HEK293T (cell line): ENCODE measurements at regions not wholly inside any gene's neighbourhood (a gene's known extent, or its start where the extent isn't known, plus 50 kb on each side); places are given as distances from the start of the nearest gene placed in this dataset.

Experiments used
- CTCF ChIA-PET: fragments of 350-600 bp; formaldehyde crosslinking; extraction: SDS; loops from one replicate; lab custom pipeline; 2021; ENCODE audit warnings: antibody characterized with exemption, inconsistent platforms; lab: Yijun Ruan, JAX
- POLR2A ChIA-PET: fragments of 350-600 bp; formaldehyde crosslinking; extraction: SDS; loops from one replicate; lab custom pipeline; 2020; ENCODE audit warnings: antibody characterized with exemption, inconsistent platforms; lab: Yijun Ruan, JAX
- DNase-seq: peaks from one replicate; pipeline ENCODE4 v3.0.0; 2012; ENCODE audit warnings: mixed read lengths; ENCODE audit errors: extremely low spot score
- ARNT ChIP-seq: fragments of 450-650 bp; IDR thresholded peaks from 2 replicates; pipeline ENCODE4 v1.6.1; 2017; ENCODE audit warnings: mild to moderate bottlenecking
- BHLHE40 ChIP-seq: fragments of 450-650 bp; IDR thresholded peaks from 2 replicates; pipeline ENCODE4 v1.6.1; 2016; ENCODE audit warnings: mild to moderate bottlenecking, moderate library complexity, borderline replicate concordance
- CTBP1 ChIP-seq: fragments of 450-650 bp; IDR thresholded peaks from 2 replicates; pipeline ENCODE4 v1.6.1; 2016; ENCODE audit warnings: borderline replicate concordance
- ELF4 ChIP-seq: fragments of 450-650 bp; IDR thresholded peaks from 2 replicates; pipeline ENCODE4 v1.6.1; 2017; ENCODE audit warnings: antibody characterized with exemption
- FOXA1 ChIP-seq: fragments of 450-650 bp; IDR thresholded peaks from 2 replicates; pipeline ENCODE4 v1.6.1; 2016; ENCODE audit warnings: mild to moderate bottlenecking
- FOXK2 ChIP-seq: fragments of 450-650 bp; IDR thresholded peaks from 2 replicates; pipeline ENCODE4 v1.6.1; 2016; ENCODE audit warnings: mild to moderate bottlenecking
- FOXM1 ChIP-seq: fragments of 450-650 bp; IDR thresholded peaks from 2 replicates; pipeline ENCODE4 v1.6.1; 2017; ENCODE audit warnings: mild to moderate bottlenecking, borderline replicate concordance
- HDGF ChIP-seq: fragments of 450-650 bp; IDR thresholded peaks from 2 replicates; pipeline ENCODE4 v1.6.1; 2017; ENCODE audit warnings: antibody characterized with exemption, borderline replicate concordance
- L3MBTL2 ChIP-seq: fragments of 450-650 bp; conservative IDR thresholded peaks from 2 replicates; pipeline ENCODE4 v1.6.1; 2016; ENCODE audit warnings: mild to moderate bottlenecking
- LEF1 ChIP-seq: fragments of 450-650 bp; IDR thresholded peaks from 2 replicates; pipeline ENCODE4 v1.6.1; 2017; ENCODE audit warnings: mild to moderate bottlenecking, borderline replicate concordance
- NFRKB ChIP-seq: fragments of 450-650 bp; IDR thresholded peaks from 2 replicates; pipeline ENCODE4 v1.6.1; 2016; ENCODE audit warnings: mild to moderate bottlenecking, moderate library complexity
- SP1 ChIP-seq: fragments of 450-650 bp; IDR thresholded peaks from 2 replicates; pipeline ENCODE4 v1.6.1; 2017
- SUZ12 ChIP-seq: fragments of 450-650 bp; IDR thresholded peaks from 2 replicates; pipeline ENCODE4 v1.6.1; 2016; ENCODE audit warnings: mild to moderate bottlenecking
- TARDBP ChIP-seq: fragments of 450-650 bp; IDR thresholded peaks from 2 replicates; pipeline ENCODE4 v1.6.1; 2016
- ZNF384 ChIP-seq: fragments of 450-650 bp; IDR thresholded peaks from 2 replicates; pipeline ENCODE4 v1.6.1; 2016
- TF ChIP-seq, protein P1 (sequence below): fragments of 450-650 bp; IDR thresholded peaks from 2 replicates; pipeline ENCODE4 v1.6.1; 2016

DNA sequence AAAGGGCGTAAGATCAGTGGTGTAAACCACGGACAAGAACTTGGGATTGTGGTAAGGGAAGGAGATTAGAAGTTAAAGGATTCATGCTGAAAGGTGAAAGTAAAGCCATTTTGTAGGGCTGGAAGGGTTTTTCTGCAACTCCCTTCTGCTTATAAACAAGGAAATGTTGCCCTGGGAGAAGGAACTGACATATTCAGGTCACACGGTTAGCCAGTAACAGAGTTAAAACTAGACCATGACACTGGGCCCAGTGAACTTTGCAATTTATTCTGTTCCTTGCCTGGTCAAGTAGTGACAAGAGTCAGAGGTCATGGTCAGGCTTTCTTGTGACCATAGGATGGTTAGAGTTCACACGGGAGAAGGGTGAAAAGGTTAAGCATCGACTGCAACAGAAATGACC is 323.3 kb downstream of the DMRT2 start:
- POLR2A ChIA-PET, result no interaction called here
- DNase-seq, result no peak
- CTCF ChIA-PET, result no interaction called here
- TF ChIP-seq, protein P1, sequence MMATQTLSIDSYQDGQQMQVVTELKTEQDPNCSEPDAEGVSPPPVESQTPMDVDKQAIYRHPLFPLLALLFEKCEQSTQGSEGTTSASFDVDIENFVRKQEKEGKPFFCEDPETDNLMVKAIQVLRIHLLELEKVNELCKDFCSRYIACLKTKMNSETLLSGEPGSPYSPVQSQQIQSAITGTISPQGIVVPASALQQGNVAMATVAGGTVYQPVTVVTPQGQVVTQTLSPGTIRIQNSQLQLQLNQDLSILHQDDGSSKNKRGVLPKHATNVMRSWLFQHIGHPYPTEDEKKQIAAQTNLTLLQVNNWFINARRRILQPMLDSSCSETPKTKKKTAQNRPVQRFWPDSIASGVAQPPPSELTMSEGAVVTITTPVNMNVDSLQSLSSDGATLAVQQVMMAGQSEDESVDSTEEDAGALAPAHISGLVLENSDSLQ, result no peak
- TF ChIP-seq ELF4 (no peak), BHLHE40 (no peak), SP1 (no peak), FOXM1 (no peak), LEF1 (no peak), SUZ12 (no peak), CTBP1 (no peak), HDGF (no peak), NFRKB (no peak), ZNF384 (no peak), FOXK2 (no peak), TARDBP (no peak), ARNT (no peak), FOXA1 (no peak), L3MBTL2 (no peak)

DNA sequence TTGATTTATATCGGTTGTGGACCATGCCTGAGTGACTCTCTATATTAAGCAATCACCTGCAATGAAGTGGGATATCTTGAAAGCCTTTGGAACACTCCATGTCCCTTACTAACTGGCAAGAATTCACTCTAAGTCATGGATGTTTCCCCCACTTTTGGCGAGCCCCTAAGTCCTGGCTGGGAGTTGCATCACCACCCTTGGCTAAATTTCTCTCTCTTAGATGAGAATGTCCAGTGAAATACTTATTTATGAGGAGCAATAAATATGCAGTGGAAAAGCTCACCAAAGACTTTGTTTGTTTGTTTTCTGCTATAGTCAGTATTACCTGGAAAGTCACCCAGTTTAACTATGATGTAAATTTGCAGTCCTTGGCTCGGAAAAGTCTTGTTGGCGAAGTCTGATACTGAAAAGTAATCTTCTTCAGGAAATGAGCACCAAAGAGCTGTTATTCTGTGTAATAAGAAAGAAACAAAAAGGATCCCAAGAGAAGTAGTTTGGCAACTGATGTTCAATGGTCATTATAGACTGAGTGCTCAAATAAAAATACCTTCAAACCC is 333.8 kb downstream of the DMRT2 start:
- DNase-seq, result no peak
- ChIA-PET POLR2A (no interaction called here), CTCF (no interaction called here)
- TF ChIP-seq SUZ12 (no peak), L3MBTL2 (no peak), FOXA1 (no peak), SP1 (no peak), FOXK2 (no peak), ZNF384 (no peak), FOXM1 (no peak), BHLHE40 (no peak), HDGF (no peak), CTBP1 (no peak), NFRKB (no peak), LEF1 (no peak), ELF4 (no peak), TARDBP (no peak), ARNT (no peak)
- TF ChIP-seq, protein P1, result no peak

DNA sequence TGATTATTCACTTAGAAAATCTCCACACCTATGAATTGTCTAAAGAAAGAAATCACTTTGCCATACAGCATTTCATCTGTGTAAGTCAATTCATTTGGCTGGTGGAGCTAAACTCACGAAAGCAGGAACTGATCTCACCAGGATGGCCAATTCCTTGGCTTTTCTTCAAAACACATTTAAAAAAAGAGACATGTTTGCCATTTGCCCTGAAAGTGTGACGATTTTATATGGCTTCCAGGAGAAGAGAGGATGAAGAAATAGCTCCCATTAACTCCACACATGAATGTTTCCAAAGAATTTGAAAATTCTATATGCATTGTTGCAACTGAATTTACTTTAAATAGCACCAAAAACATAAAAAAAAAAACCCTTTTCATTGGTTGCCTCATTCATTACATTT is 334.7 kb downstream of the DMRT2 start:
- CTCF ChIA-PET, result no interaction called here
- DNase-seq, result no peak
- no peak for TF ChIP-seq CTBP1
- POLR2A ChIA-PET, result no interaction called here

DNA sequence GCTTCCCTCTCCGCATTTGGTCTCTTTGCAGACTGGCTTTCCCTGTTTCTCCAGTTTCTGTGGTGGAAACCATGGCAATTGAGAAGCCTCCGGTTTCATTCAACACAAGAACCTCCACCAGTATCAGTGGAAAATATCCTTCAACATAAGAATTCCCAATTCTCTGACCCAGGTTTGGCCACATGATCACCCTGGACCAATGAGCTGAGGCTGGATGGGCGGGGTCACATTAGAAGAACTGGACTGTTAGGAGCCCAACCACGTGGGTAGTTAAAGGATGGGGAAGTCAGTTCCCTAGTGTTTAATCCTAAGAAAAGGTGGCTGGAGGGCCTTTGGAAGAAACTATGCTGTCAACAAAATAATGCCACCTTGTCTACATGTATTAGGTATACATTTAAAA is 336.3 kb downstream of the DMRT2 start:
- TF ChIP-seq TARDBP (no peak), ARNT (no peak), BHLHE40 (no peak), FOXK2 (no peak), ZNF384 (no peak), SUZ12 (no peak), ELF4 (no peak)
- DNase-seq, result no peak
- POLR2A ChIA-PET, result no interaction called here
- CTCF ChIA-PET, result no interaction called here

DNA sequence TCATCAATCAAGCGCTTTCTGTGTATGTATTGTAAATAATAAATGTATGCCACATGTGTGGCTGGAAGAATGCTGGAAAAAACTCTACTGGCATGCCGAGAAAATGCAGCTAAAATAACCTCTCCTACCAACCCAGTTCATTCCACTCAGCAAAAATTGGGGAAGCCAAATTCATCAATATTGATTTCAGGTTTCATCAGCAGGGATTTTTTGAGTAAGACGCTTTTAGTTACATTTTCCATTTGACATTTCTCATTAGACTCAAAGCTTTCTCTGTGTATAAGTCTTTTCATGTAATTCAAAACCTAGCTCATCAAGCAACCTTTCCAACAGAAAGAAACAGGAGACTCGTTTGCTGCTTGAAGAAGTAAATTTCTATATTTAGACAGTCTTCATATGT is 338.1 kb downstream of the DMRT2 start:
- POLR2A ChIA-PET, result no interaction called here
- DNase-seq, result no peak
- TF ChIP-seq TARDBP, result no peak
- no peak for TF ChIP-seq ELF4
- TF ChIP-seq L3MBTL2, result no peak
- no peak for TF ChIP-seq SUZ12
- no peak for TF ChIP-seq NFRKB
- CTCF ChIA-PET, result no interaction called here

DNA sequence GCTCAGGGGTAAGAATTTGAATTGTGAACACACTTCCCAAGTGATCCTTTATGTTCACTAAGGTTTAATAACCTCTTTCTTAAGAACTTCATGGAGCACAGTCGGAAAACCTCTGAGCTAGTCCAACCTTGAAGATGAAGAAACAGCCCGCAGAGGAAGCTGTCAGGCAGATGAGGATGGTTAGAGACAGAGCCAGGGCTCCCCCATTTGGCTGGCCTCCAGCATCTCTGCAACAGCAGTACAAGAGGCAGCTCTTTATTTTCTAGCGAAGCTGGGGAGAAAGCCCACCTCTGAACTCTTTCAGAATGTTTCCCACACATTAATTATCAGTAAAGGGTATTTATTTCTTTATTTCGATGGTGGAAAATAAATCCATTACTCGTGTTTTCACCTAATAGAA is 350.8 kb downstream of the DMRT2 start:
- DNase-seq, result no peak
- POLR2A ChIA-PET, result no interaction called here

DNA sequence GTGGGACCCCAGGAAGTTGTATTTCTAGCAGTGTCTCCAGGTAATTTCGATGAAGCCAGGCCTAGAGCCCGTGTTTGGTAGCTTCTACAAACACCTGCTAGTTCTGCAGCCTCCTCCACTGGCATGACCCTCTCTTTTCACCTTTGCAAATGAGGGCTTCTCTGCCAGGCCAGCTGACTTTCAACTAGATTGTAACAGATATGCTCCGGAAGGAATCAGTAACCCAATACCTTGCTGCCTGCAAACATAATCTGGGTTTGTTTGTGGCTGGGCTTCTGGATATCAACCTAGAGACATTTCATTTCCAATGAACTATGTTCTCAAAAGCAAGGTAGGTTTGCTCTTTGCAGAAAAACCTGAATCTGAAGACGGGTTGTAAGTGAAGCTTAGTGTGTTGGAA is 354.8 kb downstream of the DMRT2 start:
- TF ChIP-seq SUZ12, result no peak
- no peak for TF ChIP-seq ARNT
- no peak for TF ChIP-seq FOXA1
- no peak for TF ChIP-seq FOXM1
- no peak for TF ChIP-seq CTBP1
- no peak for TF ChIP-seq NFRKB
- TF ChIP-seq, protein P1, result no peak
- TF ChIP-seq L3MBTL2, result no peak
- no peak for TF ChIP-seq BHLHE40
- ChIA-PET POLR2A (no interaction called here), CTCF (no interaction called here)
- DNase-seq, result no peak

More for the DNA sequence above, 350.8 kb downstream of the DMRT2 start:
- TF ChIP-seq L3MBTL2 (no peak), ZNF384 (no peak), LEF1 (no peak), HDGF (no peak)
- CTCF ChIA-PET, result no interaction called here
